Fibroblast of villous mesenchyme (primary cell): ENCODE measurements at regions not wholly inside any gene's neighbourhood (a gene's known extent, or its start where the extent isn't known, plus 50 kb on each side); places are given as distances from the start of the nearest gene placed in this dataset.

Experiments
- DNase-seq: peaks from one replicate; pipeline ENCODE4 v3.0.0-alpha.2; 2010; ENCODE audit warnings: low read depth
- H3K4me3 ChIP-seq: 2 replicates; pipeline ENCODE4 v1.5.1; 2011; ENCODE audit warnings: low read depth, mild to moderate bottlenecking, low read length
- CTCF ChIP-seq: IDR thresholded peaks from 2 replicates; pipeline ENCODE4 v1.5.1; 2012; ENCODE audit warnings: low read depth, mild to moderate bottlenecking, low read length; ENCODE audit not compliant: insufficient read depth

GRCh38 chr13:33696530-33696929 is 121.4 kb upstream of the RFC3 start:
- DNase-seq: no peak
- TF ChIP-seq CTCF: no peak
- no peak overlapping the region for H3K4me3 ChIP-seq

GRCh38 chr13:33697926-33698325 is 120.0 kb upstream of the RFC3 start:
- no peak for TF ChIP-seq CTCF
- H3K4me3 ChIP-seq: no peak overlapping the region
- no peak for DNase-seq

GRCh38 chr13:33707449-33707848 is 110.5 kb upstream of the RFC3 start:
- TF ChIP-seq CTCF: no peak
- no peak for DNase-seq
- no peak overlapping the region for H3K4me3 ChIP-seq

- no peak for TF ChIP-seq CTCF
- DNase-seq: no peak
- no peak overlapping the region for H3K4me3 ChIP-seq
Measured at GRCh38 chr13:33710924-33711323, 107.0 kb upstream of the RFC3 start.

- peak; percentile 11 for DNase-seq
- no peak overlapping the region for H3K4me3 ChIP-seq
- TF ChIP-seq CTCF: no peak
Measured at GRCh38 chr13:33711436-33711835, 106.5 kb upstream of the RFC3 start.

- DNase-seq: no peak
- TF ChIP-seq CTCF: no peak
Measured at GRCh38 chr13:33717775-33718174, 100.2 kb upstream of the RFC3 start.

GRCh38 chr13:33721724-33722123 is 96.2 kb upstream of the RFC3 start:
- H3K4me3 ChIP-seq: no peak overlapping the region
- DNase-seq: peak; percentile 73
- TF ChIP-seq CTCF: no peak

More at GRCh38 chr13:33717775-33718174, 100.2 kb upstream of the RFC3 start:
- H3K4me3 ChIP-seq: no peak overlapping the region
